OCI-LY1 (cell line): ENCODE measurements at regions not wholly inside any gene's neighbourhood (a gene's known extent, or its start where the extent isn't known, plus 50 kb on each side); places are given as distances from the start of the nearest gene placed in this dataset.

Source experiments
- CTCF ChIP-seq: fragments of 200-600 bp; sonication (generic), shearing (Covaris generic); IDR thresholded peaks from 2 replicates; pipeline ENCODE4 v1.5.1; 2017; ENCODE audit warnings: mild to moderate bottlenecking, antibody characterized with exemption, low read length, moderate library complexity, mixed read lengths
- EZH2 ChIP-seq: fragments of 200-600 bp; sonication (generic), shearing (Covaris generic); IDR thresholded peaks from 2 replicates; pipeline ENCODE4 v1.8.0; 2017; ENCODE audit warnings: borderline replicate concordance, mixed run types, mild to moderate bottlenecking, antibody characterized with exemption, low read length, moderate library complexity, mixed read lengths

DNA sequence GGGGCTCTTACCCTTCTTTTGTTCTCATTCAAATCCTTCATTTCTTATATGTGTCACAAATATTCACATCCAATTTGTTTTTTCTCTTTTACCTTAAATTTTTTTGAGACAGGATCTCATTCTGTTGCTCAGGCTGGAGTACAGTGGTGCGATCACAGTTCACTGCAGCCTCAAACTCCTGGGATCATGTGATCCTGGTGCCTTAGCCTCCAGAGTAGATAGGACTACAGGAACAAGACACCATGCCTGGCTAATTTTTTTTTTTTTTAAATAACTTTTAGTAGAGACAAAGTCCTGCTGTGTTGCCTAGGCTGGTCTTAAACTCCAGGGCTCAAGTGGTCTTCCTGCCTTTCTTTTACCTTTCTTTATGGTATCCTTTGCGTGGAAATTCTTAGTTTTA, 66.5 kb downstream of the POLR2M start:
- TF ChIP-seq CTCF (no peak), EZH2 (no peak)
